HG02610 (cell line): ENCODE measurements at regions not wholly inside any gene's neighbourhood (a gene's known extent, or its start where the extent isn't known, plus 50 kb on each side); places are given as distances from the start of the nearest gene placed in this dataset.

ENCODE experiments used
- ATAC-seq: cut with Tn5 transposase; IDR thresholded peaks from one replicate; pipeline ENCODE4 v1.9.1; 2021; ENCODE audit warnings: mild to moderate bottlenecking, moderate library complexity; ENCODE audit not compliant: unreplicated experiment

- no peak for ATAC-seq
These were observed 367.4 kb upstream of the TNRC6C start for GRCh38 chr17:77590951-77591735.

GRCh38 chr17:77592106-77592865 is 366.2 kb upstream of the TNRC6C start:
- ATAC-seq: no peak

DNA sequence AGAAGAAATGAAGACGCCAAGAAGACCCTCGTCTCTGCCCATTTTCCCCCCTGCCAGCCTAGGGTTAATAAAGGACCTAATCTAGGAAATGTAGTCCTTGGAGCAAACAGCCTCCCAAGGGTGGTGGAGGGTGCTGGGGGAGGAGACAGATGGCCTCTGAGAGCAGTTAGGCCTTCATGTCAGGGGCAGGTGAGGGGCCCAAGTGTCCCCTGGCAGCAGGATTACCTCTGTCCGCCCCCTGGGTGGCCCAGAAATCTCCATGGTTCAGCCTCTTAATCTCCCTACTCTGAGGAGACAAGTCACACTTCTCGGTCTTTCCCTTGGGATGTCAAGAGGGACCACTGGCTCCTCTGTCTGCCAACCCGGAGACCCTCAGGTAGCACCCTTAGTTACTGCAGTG is 365.4 kb upstream of the TNRC6C start:
- ATAC-seq: no peak

DNA sequence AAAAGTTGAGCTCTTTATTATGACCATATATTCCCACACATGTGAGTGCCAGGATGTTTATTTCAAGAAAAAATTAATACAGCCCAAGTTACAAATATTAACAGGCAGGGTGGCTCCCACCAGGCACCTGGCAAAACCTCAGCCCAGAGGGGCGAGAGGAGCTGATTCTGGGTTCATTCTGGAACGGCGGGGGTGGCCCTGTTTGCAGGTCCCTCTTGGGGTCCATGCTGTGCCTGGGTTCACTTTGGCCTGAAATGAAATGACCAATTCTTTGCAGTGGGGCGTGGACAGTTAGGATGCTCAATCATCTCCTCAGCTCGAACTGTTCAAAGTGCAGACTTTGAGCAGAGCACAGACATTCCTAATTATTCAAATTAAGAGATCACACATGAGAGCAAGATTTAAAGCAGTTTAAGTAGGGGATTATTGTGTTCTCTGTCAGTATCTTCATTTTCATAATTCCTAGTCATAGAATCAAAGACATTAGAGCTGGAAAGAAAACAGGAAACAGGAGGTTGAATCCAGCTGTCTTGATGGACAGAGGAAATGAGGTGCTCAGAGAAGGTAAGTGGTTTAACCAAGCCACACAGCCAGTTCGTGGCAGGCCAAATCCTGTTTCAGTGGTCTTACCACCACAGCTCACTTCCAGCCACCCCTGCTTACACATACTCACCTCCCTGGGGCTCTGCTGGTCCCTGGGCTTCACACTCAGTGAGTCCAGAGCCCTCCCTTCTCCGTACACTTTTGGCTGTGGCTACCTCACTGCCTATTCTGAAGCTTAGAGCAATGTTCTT is 363.9 kb upstream of the TNRC6C start:
- no peak for ATAC-seq

GRCh38 chr17:77596491-77597417 is 361.7 kb upstream of the TNRC6C start:
- no peak for ATAC-seq

GRCh38 chr17:77597418-77598240 is 360.9 kb upstream of the TNRC6C start:
- no peak for ATAC-seq

DNA sequence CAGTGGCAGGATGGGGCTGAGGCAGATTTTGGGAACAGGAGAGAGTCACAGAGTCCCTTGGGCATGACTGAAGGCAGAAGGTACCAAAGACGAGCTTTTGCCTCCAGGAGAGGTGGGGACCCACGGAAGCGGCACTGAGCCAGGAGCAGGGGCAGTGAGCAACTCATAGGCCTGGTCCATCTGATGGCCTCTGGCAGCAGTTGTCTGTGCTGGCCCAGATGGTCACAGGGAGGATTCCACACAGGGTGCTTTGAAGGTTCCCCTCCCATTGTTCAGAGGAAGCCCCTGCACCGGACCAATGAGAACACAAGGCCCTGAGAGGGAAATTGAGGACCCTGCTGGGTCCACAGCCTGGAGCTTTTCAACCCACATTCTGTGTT is 360.3 kb upstream of the TNRC6C start:
- no peak for ATAC-seq

- ATAC-seq: no peak
These were observed 358.8 kb upstream of the TNRC6C start for GRCh38 chr17:77599699-77600098.

DNA sequence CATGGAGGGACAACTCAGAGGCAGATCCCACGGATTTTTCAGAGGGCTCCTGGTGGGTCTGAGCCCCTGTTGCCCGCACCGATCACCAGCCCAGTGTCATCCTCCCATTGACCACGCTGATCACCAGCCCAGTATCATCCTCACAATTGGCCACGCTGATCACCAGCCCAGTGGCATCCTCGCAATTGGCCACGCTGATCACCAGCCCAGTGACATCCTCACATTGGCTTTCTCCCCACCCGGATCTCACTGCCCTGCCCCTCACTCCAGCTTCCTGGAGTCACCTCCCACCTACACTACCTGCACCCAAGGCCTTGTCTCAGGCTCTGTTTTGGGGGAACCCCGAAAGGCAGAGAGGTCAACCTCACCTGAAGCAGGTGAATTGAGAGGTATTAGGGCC is 358.2 kb upstream of the TNRC6C start:
- no peak for ATAC-seq

- no peak for ATAC-seq
These were observed 357.2 kb upstream of the TNRC6C start for GRCh38 chr17:77601054-77601979.

GRCh38 chr17:77602062-77602746 is 356.3 kb upstream of the TNRC6C start:
- ATAC-seq: no peak

DNA sequence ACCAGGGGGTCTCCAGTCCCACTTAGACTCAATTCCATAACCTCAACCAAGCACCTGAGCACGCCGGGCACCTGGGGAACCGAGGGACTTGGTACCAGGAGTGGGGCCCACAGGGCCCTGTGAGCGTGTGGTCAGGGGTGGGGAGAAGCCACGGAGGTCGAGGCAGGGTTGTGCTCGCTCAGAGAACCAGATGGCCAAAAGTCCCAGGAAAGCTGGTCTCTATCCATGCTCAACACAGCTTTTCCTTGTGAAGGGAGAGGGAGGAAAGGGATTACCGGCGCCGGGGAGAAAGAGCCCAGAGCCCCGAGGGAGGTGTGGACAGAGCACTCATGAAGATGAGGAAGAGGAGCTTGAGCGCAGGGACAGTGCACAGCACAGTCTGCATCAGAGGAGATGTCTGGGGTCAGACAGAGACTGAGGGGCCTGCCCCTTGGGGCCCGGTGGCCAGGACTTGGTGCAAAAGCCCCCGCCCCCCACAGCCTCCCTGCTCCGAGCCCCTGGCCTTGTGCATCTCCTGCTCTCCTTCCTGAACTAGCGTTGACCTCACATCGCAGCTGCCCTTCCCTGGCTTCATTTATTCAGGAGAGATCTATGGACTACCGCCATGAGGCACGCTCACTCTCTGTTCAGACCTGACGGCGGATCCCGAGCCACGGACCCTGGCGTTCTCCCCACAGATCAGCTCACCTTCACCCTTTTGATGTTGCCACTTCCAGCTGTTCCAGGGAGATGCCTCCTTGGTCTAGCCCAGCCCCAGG is 355.4 kb upstream of the TNRC6C start:
- no peak for ATAC-seq

- no peak for ATAC-seq
These were observed 354.1 kb upstream of the TNRC6C start for GRCh38 chr17:77604301-77604972.

- ATAC-seq: no peak
These were observed 353.6 kb upstream of the TNRC6C start for GRCh38 chr17:77604973-77605313.

DNA sequence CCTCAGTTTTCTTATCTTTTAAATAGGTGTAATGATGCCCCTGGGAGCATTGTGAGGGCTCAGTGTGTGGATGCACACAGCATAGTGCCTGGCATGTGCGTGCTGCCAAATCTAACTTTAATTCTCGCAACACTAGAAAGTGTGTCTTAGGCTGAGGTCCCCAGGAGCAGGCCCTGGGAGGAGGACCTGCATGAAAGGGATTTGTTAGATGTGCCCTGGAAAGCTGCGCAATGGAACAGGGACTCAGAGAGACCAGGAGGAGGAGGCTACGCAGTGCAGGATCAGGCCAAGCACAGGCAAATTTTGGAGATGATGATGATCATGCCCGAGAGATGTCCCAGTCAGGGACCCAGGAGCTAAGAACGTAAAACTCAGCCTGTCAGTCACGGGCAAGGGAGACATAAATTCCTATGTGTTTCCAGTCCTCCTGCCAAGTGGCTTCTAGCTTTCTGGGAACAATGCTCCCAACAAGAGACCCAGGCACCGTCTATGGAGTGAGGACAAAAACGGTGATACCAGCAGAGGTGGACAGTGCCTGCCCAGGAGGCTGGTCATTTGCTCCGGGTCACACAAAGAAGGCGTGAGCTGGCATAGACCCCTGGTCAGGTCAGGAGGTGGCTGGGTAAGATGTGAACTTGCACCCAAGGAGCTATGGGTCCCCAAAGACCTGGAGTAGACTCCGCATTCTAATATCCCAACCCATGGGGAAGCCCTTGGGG is 352.2 kb upstream of the TNRC6C start:
- no peak for ATAC-seq

DNA sequence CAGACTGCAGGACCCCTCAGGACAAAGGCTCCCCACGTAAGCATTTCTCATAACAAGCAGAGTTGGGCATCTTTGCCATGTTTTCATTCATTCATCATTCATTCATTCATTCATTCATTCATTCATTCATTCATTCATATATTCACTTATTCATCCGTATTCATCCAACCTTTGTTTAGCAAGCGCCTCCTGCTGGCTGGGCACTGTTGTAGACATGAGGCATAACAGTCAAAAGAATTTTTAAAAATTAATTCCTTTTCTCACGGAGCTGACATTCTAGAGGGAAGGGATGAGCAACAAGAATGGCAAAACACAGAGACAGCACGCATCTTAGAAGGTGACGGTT is 351.7 kb upstream of the TNRC6C start:
- ATAC-seq: no peak
